Fibroblast of lung (primary cell): ENCODE measurements at regions not wholly inside any gene's neighbourhood (a gene's known extent, or its start where the extent isn't known, plus 50 kb on each side); places are given as distances from the start of the nearest gene placed in this dataset.

Experiments used
- EZH2 ChIP-seq: IDR thresholded peaks from 2 replicates; pipeline ENCODE4 v1.5.1; 2012; ENCODE audit warnings: low read length, control low read depth, mild to moderate bottlenecking; ENCODE audit errors: missing control alignments
- TF ChIP-seq, protein P1 (sequence below), 2 donors: IDR thresholded peaks in 1 of 2; conservative IDR thresholded peaks in 1 of 2; 1 replicate in 1 of 2; 2 replicates in 1 of 2; pipeline ENCODE4 v1.5.1; 2011 to 2012; ENCODE audit warnings: low read length in 2 of 2, control low read depth in 1 of 2, inconsistent platforms in 1 of 2, low read depth in 1 of 2, mild to moderate bottlenecking in 1 of 2

DNA sequence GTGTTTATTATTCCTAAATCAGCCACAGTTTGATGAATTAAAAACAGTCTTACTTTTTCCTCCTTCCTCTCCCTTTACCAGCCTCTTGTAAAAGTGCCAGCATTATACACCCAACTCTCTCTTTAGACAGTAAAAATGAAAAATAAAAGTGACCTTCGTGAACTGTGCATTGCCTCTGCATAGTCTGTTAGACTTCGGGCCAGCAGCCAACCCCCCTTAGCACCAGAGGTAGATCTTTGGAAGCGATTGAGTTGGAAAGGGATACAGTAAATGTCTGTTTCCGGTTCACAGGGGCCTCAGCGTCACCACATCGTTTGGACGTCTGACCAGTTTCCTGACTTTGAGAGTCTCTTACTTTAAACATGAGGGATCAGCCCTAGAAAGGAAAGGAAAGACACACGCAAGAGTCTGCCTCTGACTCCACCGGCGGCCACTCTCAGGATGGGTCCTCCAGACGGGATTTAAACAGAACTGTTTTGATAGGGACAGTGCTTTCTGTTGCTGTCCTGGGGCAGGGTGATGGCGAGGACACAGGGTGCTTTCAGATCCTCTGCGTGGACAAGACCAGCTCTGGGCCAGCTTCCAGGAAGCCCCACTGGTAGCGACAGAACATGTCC, 206.6 kb upstream of the PREP start:
- TF ChIP-seq, protein P1, sequence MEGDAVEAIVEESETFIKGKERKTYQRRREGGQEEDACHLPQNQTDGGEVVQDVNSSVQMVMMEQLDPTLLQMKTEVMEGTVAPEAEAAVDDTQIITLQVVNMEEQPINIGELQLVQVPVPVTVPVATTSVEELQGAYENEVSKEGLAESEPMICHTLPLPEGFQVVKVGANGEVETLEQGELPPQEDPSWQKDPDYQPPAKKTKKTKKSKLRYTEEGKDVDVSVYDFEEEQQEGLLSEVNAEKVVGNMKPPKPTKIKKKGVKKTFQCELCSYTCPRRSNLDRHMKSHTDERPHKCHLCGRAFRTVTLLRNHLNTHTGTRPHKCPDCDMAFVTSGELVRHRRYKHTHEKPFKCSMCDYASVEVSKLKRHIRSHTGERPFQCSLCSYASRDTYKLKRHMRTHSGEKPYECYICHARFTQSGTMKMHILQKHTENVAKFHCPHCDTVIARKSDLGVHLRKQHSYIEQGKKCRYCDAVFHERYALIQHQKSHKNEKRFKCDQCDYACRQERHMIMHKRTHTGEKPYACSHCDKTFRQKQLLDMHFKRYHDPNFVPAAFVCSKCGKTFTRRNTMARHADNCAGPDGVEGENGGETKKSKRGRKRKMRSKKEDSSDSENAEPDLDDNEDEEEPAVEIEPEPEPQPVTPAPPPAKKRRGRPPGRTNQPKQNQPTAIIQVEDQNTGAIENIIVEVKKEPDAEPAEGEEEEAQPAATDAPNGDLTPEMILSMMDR (conservative IDR thresholded peaks at IDR 0.05 in 1 of 2, IDR thresholded peaks at IDR 0.05 in 1 of 2; ENCODE audit: low read depth in 1 of 2, low read length in 2 of 2): no peak
- no peak for TF ChIP-seq EZH2
